NCI-H1694 (cell line): ENCODE measurements at regions not wholly inside any gene's neighbourhood (a gene's known extent, or its start where the extent isn't known, plus 50 kb on each side); places are given as distances from the start of the nearest gene placed in this dataset.

Source experiments
- DNase-seq: peaks from one replicate; lab custom pipeline; 2025; lab: John Stamatoyannopoulos, UW

GRCh38 chr12:92032101-92032500, 113.5 kb downstream of the BTG1 start:
- no peak for DNase-seq

- DNase-seq, result no peak
Measured at GRCh38 chr12:92030618-92031017, 115.0 kb downstream of the BTG1 start.

GRCh38 chr12:92029902-92030586, 115.6 kb downstream of the BTG1 start:
- no peak for DNase-seq

- DNase-seq, result peak; percentile 16
Measured at GRCh38 chr12:92029136-92029535, 116.5 kb downstream of the BTG1 start.

GRCh38 chr12:92028441-92028709, 117.3 kb downstream of the BTG1 start:
- DNase-seq, result peak; percentile 62

GRCh38 chr12:92027701-92028440, 117.8 kb downstream of the BTG1 start:
- no peak for DNase-seq

GRCh38 chr12:92027243-92027642, 118.4 kb downstream of the BTG1 start:
- no peak for DNase-seq

GRCh38 chr12:92025462-92026207, 120.0 kb downstream of the BTG1 start:
- DNase-seq, result no peak

- no peak for DNase-seq
Measured at GRCh38 chr12:92022093-92022492, 123.6 kb downstream of the BTG1 start.

GRCh38 chr12:92021666-92022035, 124.0 kb downstream of the BTG1 start:
- DNase-seq, result no peak

- DNase-seq, result no peak
Measured at GRCh38 chr12:92020983-92021665, 124.5 kb downstream of the BTG1 start.

GRCh38 chr12:92019491-92020277, 126.0 kb downstream of the BTG1 start:
- no peak for DNase-seq

GRCh38 chr12:92012691-92013090, 133.0 kb downstream of the BTG1 start:
- DNase-seq, result no peak

GRCh38 chr12:92010853-92011701, 134.6 kb downstream of the BTG1 start:
- no peak for DNase-seq

GRCh38 chr12:92010368-92010767, 135.3 kb downstream of the BTG1 start:
- DNase-seq, result no peak

GRCh38 chr12:92008345-92008744, 137.3 kb downstream of the BTG1 start:
- no peak for DNase-seq

GRCh38 chr12:92007787-92008186, 137.9 kb downstream of the BTG1 start:
- no peak for DNase-seq

- DNase-seq, result no peak
Measured at GRCh38 chr12:92003701-92004100, 141.9 kb downstream of the BTG1 start.

- no peak for DNase-seq
Measured at GRCh38 chr12:92002673-92003382, 142.8 kb downstream of the BTG1 start.

GRCh38 chr12:92002195-92002649, 143.4 kb downstream of the BTG1 start:
- no peak for DNase-seq
